GM19372 (cell line): ENCODE measurements at regions not wholly inside any gene's neighbourhood (a gene's known extent, or its start where the extent isn't known, plus 50 kb on each side); places are given as distances from the start of the nearest gene placed in this dataset.
A peak's percentile ranks its signal among the peaks of the same experiment; 100 is the strongest.
"Not testable (repeated sequence)": the region's sequence is repeated elsewhere in the genome, so short reads cannot be mapped to it uniquely, and the experiment has no call there.

Experiments used
- ATAC-seq: cut with Tn5 transposase; IDR thresholded peaks from one replicate; pipeline ENCODE4 v1.9.1; 2021; ENCODE audit warnings: mild to moderate bottlenecking, low read depth, moderate library complexity; ENCODE audit not compliant: unreplicated experiment

DNA sequence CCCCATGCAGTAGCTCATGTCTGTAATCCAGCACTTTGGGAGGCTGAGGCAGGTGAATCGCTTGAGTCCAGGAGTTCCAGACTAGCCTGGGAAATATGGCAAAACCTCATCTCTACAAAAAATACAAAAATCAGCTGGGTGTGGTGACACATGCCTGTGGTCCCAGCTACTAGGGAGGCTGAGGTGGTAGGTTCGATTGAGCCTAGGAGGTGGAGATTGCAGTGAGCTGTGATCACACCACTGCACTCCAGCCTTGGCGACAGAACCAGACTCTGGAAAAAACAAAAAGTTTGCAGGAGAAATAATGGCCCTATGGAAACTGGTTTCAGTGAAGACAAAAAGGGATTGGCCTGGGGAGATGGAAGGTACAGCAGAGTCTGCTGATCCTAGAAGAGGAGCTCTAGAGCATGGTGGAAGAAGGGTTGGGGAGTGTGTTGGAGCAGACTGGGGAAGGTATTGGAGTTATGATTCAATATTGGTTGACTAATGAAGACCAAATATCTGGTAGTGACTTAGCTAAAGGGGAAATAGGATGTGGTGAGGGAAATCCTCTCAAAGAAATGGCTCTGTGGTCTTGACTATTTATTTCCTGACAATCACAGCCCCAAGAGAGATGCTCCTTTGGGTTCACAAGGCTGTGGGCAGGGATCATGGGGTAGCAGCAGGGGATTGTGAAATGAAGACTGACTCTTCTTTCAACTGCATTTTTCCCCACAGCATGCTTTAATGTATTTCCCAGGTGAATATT, 281.9 kb downstream of the UTRN start:
- no peak for ATAC-seq

DNA sequence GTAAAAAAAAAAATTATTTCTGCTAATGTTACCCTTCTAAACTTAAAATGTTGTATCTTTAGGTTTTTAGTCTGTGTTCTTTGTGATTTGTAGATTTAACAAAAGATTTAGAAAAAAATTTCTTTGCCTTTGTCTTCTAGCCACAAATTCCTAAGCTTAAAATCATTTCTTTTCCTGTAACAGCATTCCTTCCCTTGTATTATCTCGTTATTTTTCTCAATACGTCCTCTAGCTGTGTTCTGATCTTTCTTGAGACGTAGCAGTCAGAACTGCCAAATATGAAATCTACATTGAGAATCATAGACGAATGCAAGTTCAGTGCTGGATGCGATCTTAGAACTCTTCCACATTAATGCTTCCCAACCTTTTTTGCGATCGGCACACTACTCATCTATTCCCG, 283.1 kb downstream of the UTRN start:
- no peak for ATAC-seq

DNA sequence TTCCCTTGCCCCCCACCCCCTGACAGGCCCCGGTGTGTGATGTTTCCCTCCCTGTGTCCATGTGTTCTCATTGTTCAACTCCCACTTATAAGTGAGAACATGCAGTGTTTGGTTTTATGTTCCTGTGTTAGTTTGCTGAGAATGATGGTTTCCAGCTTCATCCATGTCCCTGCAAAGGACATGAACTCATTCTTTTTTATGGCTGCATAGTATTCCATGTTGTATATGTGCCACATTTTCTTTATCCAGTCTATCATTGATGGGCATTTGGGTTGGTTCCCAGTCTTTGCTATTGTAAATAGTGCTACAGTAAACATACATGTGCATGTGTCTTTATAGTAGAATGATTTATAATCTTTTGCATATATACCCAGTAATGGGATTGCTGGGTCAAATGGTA, 287.4 kb downstream of the UTRN start:
- not testable (repeated sequence) for ATAC-seq

DNA sequence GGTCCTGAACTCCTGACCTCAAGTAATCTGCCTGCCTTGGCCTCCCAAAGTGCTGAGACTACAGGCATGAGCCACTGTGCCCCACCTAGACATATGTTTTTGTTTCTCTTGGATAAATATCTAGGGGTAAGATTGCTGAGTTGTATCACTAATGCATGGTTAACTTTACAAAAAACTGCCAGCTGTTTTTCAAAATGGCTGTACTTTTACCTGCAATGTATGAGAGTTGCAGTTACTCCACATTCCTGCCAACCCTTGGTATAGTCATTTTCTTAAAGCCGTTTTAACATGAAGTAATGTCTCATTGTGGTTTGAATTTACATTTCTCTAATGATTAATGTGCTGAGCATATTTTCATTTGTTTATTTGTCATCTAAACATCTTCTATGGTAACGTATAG, 289.7 kb downstream of the UTRN start:
- ATAC-seq: no peak

DNA sequence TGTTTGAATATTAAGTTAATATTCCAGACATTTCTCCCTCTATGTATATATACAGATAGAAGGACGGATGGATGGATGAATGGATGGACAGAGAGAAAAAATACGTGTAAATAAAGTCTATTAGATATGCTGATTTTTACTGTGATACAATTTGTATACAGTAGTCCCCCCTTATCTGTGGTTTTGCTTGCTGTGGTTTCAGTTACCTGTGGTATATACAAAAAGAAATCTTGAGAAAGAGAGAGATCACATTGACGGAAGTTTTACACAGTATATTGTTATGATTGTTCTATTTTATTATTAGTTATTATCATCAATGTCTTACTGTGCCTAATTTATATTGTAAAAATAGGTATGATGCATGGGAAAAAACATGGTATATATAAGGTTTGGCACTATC, 290.2 kb downstream of the UTRN start:
- no peak for ATAC-seq

GRCh38 chr6:144576871-144577270, 291.7 kb downstream of the UTRN start:
- no peak for ATAC-seq

DNA sequence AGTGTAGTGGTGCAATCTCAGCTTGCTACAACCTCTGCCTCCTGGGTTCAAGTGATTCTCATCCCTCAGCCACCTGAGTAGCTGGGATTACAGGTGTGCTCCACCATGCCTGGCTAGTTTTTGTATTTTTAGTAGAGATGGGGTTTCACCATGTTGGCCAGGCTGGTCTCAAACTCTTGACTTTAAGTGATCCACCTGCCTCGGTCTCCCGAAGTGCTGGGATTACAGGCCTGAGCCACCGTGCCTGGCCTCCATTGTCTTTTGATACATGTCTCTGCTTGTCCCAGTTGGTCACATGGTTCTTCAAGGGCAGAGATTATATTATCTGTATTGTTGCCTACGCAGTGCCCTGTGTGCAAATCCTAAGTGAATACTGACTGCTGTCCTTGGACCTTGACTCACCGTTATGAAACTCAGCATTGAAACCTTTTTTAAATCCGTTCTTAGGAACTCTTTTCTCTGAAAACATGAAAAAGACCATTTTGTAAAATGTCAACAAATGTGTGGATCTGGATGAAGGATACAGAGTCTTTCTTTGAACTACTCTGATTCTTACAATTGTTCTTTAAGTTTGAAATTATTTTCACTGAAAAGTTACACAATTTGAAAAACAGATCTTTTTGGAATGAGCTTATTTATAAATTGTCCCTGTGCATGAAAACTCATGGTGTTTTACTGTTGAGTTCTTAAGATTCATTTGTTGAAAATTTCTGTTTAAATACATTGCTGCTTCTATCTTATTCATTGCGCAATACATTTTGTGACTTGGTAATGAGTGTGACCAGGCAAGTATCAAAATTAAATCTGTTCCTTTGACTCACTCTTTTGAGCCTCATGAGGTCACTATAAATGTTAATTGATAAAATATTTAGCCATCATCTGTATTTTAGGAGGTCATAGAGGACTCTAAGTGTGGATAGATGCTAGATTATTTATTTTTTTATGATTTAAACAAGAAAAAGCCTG, 293.5 kb downstream of the UTRN start:
- no peak for ATAC-seq

- ATAC-seq: no peak
Measured at GRCh38 chr6:144580039-144580438, 294.9 kb downstream of the UTRN start.

DNA sequence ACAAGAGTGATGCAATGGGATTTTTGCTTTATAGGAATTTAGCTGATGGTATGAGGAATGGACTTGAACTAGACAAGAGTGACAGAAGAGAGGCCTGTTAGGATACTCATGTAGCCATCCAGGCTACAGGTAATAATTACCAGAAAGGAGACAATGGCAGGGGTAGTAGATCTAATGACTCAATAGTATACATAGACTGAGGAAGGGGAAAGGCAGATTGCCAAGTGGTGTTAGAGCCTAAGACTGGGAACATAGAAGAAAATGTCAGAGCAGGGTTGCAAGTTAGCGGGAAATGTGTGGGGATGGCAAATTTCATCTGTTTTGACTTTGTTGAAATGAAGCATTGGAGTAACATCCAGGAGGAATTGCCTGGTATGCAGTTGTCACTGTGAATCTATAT, 295.6 kb downstream of the UTRN start:
- no peak for ATAC-seq

GRCh38 chr6:144581812-144582537, 296.8 kb downstream of the UTRN start:
- no peak for ATAC-seq

DNA sequence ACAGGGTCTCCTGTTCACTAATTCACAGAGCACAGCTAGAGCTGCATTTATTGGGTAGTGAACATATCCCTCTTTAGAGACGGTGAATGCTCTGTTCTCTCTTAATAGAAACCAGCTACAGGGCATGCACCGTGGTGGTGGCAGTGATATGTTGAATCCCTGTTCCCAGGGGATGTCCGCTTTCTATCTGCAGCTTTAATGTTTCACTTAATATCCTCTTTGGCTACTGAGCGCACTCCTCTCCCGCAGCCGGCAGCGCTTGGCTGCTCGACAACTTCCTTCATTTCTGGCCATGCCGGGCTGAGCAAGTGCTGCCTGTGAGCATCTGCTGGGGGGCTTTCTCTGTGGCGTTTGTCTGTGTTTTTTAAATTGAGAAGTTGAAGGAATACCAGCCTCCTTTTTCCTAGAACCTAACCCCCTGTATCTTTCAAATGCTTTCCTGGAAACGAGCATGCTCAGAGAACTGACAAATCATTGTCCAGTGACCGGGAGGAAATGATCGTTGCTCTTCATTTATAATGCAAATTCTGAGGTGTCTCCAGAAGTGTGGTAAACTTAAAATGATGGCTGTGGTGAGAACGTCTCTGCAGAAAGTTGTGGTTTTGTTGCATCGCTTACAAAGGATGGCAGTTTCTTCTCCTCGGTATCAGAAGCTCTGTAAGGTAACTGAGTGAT, 297.9 kb downstream of the UTRN start:
- peak; percentile 86 for ATAC-seq

DNA sequence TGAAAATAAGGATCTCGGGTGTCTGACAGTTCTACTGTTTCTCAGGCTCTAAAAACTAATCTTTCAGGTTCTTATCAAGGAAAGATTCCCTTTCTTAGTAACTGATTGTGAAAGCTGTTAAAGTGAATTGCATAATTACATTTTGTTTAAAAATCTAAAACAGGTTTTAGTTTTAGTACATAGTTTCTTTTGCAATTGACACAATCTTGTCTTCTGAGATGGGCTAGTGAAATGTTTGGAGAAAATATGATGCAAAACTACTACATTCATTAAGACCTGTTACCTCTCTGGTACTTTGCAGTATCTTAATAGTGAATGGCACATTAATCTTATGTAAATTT, 298.4 kb downstream of the UTRN start:
- ATAC-seq: no peak

DNA sequence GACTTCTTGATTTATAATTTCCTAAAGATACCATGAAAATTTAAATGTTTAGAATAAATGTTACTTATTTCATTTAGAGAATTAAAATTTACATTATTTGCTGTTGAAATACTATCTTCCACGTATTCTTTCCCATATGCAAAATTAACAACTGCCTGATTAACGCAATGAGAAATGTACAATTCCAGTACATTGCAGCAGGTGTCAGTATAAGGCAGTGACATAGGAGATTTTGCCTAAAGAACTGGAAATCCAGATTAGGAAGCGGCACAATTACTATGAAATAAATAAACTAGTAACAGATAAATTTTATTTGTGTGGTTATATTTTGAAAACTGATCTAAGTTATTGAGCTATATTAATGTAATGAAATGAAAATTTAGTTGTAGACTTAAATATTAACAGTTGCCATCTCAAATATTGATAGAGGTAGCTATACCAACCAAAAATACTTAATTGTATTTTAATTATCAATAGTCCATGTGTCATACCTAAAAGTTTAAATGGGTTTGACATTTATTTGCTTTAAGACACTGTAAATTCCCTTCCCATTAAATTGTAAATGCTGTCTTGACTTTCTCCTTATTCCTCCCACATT, 300.2 kb downstream of the UTRN start:
- ATAC-seq: no peak

DNA sequence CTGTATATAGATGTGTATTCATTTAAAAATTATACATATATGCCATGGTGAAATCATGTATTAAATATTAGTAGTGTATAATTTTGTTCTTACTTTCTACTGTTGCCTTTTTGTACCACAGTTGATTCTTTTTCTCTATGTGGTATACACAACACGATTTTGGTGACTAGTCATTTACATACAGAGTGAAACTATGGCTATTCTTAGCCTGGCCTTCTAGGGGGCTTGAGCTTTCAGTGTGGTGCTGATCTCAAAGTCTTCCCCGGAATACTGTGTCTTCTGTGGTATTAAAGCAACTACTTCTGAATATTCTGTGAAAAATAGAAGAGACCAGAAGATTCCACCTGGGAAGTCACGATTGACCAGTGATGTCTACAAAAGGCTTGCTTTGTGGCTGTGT, 301.9 kb downstream of the UTRN start:
- ATAC-seq: no peak

DNA sequence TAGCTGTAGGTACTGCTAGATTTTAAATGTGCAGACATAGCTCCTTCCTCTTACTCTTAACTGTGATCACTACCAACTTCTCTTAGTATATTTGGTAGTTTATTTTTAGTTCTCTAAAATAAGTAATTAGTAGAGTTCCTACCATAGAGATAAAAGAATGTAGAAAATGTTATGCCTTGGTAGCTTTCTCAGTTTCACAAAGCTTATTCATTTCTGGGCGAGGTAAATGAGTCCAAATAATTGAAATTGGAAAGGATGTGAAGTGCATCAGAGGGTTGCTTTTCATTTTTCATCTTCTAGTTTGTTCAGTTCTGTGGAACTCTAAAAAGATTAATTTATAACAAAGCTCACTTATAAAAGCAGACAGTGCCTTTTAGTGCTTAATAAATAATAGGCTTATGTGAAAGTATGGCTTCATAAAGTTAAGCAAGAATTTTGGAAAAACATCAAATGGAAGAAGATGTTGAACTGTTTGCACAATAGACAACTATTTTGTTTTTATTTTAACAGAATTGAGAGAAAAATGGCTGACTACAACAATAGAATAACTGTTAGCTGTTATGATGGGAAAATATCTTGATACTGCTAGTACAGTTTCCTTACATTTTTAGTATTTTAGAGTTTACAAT, 303.7 kb downstream of the UTRN start:
- ATAC-seq: no peak

- no peak for ATAC-seq
Measured at GRCh38 chr6:144590532-144590931, 305.4 kb downstream of the UTRN start.

GRCh38 chr6:144593392-144593791, 308.3 kb downstream of the UTRN start:
- no peak for ATAC-seq

DNA sequence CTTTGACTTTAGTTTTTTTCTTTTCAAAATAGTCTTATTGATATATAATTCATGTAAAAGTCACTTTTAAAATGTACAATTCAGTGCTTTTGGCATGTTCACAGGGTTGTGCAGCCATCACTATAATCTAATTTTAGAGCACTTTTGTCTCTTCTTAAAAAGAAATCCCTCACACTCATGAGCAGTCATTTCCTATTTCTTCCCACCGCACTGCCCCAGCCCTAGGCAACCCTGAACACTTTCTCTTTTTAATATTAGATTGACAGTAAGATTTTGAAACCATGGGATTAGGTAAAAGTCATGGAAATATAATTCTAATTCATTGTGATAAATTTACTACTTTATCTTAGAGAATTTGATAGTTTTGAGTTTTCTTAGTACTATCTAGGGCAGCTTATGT, 309.4 kb downstream of the UTRN start:
- ATAC-seq: no peak

GRCh38 chr6:144595266-144595665, 310.1 kb downstream of the UTRN start:
- ATAC-seq: no peak

DNA sequence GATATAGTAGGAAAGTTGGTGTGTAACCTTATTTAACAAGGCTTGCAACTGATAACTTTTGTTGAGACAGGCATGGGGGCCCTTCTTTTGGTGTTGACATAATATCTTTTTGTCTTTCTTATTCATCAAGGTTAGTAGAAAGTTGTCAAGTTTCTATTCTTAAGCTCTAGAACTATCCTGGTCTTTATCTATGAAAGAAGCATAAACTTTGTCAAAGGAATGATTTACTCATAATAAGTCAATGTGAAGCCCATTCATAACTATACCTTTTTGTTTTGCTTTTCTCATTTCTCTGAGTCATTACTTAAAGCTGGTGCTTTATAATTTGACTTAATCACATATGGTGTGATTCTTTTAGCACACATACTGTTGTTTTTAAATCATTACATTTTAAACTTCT, 312.4 kb downstream of the UTRN start:
- ATAC-seq: no peak
